Left hindlimb (tissue), 1 donor: ENCODE measurements at regions not wholly inside any gene's neighbourhood (a gene's known extent, or its start where the extent isn't known, plus 50 kb on each side); places are given as distances from the start of the nearest gene placed in this dataset.

Source experiments
- DNase-seq: peaks from one replicate; pipeline ENCODE4 v3.0.0-alpha.2; 2018

DNA sequence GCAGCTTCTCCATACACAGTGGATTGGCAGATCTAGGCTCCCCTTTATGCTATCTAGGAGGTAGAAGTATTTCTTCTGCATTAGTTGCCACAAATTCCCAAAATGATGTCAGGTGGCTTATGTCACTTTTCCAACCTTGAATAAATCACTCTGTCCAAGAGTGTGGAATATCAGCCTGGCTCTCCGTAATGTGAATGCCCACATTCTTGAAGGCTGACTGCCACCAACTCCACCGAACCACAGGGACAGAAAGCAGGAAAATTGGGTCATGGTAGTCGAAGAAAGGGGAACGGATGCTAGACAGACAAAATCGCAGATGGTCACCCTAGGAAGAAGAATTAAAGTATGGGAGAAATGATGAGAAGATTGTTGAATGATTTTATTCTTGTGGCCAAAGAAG lies 624.9 kb upstream of the CDH2 start:
- no peak for DNase-seq

DNA sequence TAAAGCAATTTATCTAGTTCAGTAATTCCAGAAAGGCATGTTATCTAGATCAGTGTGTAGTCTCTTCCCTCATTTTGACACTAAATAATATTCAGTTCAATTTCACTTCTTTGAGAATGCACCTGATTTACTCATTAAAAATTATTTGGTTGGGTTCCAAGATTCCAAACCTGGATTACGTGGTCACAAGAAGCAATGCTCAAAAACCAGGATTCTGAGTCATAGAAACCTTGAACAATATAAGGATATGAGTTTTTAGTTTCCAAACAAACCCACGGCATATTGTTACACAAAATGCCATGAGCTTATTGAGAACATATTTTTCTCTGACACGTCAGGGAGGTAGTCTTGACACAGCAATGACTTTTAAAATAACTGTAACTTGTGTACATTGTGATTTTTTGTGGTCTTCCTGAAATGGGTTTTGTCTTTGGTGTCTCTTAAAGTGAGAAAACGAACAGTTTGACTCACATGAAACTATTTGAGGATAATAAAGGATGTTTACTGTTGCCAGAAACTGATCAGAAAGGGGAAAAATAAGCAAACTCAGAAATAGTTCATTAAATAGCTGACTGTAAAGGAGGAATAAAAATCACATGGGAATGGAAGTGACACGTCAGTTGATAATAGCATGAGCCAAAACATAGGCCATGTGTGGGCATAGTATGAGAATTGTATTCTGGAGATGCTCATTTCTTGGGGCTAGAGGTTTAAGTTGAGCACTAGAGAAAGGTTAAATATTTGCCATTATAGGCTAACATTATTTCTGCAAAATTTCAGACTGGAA lies 617.7 kb upstream of the CDH2 start:
- DNase-seq, result no peak

DNA sequence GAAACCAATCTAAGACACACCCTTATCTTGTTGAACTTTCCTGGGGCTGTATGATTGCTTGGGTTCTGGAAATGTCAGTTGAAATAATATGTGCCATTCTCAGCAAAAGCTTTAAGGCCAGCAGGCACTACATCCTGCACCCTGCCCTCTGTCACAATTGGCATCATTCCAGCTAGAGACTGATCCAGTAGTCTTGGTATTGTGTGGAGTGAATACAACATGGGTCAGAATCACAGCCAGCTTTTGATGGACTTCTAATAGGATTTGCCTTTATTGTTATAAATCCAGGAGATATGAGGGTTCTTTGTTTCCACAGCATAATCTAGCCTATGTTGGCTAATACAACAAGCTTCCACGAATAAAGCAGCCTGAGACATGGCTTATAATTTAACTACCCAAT lies 617.0 kb upstream of the CDH2 start:
- DNase-seq, result no peak

DNA sequence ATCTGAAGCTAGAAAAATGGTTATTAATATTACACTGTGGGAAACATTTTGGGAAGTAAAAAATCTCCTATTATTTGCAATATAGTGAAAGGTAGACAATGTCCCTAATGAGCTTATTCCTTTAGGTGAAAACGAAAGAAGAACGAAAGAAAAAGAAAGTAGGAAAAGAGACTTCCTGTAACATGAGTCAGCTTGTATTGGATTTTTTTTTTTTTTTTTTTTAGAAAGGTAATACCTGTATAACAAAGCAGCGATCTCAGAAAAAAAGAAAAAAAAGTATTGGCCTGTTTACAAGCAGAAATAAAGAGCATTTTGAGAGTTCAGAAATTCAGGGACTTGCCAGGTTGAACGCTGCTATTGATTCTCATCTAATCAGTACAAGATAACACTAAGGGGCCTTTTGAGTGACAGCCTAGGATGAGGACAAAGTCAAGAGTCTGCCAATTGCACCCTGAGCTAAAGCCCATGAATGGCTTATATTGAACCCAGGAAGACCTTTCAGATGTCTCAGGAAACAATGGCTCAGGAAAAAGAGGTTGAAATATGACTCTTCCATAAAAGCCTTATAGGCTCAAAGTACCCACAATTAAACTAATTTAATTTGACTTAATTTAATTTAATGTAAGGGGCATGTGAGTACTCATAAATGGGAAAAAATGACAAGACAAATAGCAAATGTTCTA lies 615.6 kb upstream of the CDH2 start:
- no peak for DNase-seq

DNA sequence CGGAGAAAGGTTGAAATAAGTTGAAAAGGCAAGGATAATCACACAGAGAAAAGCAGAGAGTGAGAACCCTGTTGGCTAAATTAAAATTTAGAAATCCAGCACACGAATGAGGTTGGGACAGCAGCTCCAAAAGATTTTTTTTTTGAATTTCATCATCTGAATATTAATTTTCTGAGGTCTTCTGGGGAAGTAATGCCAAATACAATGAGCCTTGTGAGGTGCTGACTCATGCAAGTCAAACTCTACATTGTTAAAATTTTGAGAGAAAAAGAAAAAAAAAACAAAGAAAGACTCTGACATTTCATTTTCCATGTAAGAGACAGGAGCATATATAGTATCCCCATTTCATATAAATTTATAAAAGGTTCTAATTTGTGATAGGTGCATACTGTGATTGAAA lies 614.2 kb upstream of the CDH2 start:
- DNase-seq, result no peak

DNA sequence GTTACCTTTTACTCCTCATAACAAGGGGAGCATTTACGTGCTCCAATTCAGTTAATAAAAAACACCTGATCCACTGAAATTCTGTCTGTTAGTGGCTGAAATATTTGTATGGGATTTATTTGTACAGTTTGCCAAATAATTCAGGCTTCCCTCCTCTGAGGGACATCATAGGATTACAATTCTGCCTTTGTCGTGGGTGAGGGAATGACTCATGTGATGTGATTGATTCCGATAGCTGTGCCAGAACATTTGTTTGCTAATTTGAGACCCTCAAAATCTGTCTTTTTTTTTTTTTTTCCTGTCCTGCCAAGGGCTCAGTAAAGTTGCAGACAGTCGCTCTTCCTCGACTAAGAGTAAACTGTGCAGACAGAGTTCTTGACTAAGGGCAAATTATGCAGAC lies 612.6 kb upstream of the CDH2 start:
- DNase-seq, result no peak

DNA sequence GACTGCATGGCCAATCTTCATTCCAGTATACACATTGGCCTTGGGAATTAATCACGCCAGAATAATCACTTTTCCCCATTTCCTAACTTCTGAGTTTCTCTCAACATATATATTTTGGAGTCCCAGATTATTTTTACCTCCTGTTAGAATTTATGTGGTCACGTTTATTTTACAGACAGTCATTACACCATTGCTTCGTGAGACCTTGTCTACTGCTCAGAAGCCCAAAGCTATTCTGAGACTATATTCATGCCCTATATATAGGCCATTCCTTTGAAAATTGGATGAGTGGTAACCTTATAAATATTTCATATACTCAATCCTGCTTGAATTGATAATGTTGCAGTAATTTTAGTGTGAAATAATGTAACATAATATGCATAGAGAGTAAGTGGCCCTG lies 610.0 kb upstream of the CDH2 start:
- no peak for DNase-seq

DNA sequence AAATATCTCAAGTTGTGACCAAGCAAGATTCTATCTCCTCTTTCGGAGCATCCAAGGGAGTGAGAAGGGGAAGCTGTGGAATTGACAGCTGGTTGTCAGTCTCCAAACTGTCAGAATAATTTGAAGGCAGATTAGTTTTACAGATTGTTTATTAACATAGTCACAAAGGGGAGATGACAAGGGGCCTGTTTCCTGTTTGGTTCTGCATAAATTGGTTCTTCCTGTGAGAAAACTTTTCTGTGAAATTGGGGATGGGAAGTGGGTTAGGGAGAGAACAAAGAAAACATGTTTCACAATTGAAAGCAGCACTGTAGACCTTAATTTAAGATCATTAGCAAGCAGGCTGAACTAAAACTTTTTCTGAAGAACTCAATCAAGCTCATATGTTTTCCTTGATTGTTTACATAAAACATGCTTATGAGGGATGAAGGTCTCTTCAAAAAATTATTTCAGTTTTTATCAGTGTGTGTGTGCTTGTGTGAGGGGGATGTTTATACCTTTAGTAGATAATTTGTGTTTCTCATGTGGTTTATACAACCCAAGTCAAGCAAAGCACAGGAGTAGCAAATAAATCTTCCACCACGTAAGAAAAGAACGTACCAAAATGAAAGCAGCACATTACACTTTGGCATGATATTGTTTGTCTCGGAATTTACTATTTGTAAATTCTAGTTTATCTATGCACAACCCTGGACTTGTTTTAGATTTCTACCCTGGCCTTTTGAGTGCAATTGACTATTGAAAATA lies 604.9 kb upstream of the CDH2 start:
- no peak for DNase-seq

DNA sequence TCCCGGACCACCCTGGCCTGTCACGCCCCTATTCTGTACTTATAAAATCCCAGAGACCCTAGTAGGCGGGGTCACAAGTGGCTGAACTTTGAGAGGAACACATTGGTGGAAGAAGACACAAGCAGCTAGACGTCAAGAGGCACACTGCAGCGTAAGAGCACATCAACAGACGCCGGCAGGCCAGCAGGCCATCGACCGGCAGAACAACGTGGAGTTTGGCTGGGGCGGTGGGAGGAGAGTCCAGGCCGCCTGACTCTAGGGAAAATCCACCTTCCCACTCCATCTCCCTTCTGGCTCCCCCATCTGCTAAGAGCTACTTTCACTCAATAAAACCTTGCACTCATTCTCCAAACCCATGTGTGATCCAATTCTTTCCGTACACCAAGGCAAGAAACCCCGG lies 601.8 kb upstream of the CDH2 start:
- no peak for DNase-seq

DNA sequence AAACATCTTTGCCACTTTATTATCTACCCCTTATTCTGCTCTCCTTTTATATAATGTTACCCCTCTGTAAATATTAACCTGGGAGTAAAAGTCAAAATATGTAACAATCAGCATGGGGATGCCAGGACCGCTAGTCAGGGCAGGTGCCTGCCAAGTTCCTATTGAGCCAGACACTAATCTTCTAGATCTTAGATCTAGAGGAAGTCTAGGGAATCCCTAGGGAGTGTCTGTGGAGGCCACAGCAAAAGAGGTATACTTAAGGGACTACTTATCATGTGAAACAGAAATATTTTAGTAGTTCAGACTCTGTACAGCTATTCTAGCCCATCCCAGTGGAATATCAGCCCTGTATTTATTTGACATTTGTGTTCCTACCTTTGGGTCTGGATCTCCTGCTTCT lies 600.8 kb upstream of the CDH2 start:
- DNase-seq, result no peak

DNA sequence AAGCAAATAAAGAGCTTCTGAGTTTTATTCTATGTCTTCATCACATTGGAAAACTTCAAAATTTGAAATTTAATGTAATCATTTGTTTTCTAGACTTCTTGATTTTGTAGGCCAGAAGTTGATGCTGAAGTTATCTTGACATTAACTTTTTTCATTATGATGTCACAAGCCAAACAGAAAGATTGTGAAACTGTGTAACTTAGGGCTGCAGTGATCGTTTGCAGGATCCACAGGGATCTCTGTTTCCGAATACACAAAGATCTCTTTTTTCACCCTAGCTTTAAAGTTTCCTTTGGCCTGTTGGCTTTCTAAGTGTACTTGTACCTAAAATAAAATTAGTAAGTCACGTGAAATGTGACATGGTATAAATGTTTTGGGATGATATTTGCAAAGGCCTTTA lies 594.9 kb upstream of the CDH2 start:
- DNase-seq, result no peak

DNA sequence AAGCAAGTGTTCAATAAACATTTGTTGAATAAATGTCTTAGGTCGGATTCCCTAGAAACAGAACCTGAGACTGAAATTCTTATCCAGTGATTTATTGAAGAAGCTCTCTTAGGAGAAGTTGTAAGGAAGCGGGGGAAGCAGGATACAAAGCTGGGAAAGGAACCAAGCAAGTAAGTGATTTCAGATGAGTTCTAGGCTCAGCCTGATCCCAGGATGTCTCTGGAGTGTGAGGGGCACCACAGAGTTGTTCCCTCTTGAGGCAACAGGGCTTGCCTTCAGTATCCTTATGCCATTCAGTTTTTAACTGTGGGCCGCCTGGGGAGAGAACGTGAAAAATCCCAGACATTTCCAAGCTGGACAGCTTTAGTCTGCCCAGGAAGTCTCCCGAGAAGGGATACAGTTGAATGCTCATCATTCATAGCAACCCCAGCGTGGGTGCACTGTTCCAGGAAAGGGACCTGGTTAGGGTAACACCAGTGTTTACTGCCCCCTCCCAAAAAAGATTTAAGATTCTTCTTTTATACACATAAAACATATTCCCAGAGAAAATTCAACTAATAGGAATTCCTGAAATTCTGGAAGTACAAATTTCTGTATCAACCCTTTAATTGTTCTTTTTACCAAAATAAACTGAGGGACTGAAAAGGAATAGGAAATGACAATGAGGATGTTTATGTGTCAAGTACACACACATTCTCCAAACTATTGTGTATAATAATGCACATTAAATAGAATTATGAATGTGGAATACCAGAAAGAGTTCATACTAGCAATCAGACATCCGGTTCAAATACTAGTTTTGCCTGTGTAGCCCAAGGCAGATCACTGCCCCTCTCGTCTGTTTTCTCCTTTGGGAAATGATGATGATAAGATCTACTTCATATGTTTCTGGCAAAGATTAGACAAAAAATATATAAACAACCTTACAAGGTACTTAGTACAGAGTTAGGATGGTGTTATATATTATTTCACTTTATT lies 592.1 kb upstream of the CDH2 start:
- DNase-seq, result no peak

DNA sequence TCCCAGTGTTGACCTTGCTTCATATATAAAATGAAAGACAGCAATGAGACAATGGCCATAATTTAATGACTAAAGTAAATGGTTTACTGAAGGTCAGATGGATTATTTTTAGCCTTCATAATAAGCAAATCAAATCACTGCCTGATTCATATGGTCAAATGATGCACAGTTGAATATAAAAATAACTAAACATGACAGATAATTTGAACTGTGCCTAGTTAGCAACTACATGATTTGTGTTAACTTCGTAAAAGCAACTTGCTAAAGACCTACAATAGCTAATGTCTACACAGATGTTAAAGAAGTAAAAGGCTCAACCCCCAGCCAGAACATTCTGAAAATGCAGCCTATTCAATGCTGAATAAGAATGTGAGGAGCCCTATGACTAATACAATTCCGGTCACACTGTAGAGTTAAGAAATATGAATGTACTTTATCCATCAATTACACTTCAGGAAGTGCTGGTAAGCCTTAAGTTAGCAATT lies 590.8 kb upstream of the CDH2 start:
- DNase-seq, result no peak

DNA sequence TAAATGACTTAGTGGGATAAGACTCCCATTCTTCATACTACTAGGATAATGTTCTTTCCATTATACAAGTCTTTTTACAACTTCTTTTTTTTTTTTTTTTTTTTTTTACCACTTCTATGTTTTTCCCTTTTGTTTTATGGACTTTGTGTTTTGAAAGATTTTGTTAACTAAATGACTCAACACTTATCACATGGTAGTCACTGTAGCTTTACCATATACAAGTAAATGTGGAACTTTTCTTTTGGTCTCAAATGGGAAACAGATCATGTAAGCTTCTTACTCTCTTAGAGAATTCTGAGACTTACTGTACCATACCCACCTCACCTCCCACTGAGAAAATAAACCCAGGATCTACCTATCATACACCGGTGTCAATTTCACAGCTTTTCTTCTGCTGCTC lies 590.3 kb upstream of the CDH2 start:
- DNase-seq, result no peak

DNA sequence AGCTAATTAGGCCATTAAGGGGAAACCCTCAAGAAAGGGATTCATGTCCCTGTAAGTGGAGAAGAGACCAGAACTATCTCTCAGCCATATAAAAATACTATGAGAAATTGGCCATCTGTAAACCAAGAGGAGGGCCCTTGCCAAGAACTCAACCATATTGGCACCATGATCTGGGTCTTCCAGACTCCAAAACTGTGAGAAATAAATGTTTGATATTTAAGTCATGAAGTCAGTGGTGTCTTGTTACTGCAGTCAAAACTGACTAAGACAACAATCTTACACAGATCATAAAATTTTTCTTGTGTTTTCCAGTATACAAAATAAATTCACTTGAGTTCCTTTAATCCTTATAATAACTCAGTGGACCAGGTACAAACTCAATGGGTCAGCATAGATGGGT lies 589.8 kb upstream of the CDH2 start:
- DNase-seq, result no peak

DNA sequence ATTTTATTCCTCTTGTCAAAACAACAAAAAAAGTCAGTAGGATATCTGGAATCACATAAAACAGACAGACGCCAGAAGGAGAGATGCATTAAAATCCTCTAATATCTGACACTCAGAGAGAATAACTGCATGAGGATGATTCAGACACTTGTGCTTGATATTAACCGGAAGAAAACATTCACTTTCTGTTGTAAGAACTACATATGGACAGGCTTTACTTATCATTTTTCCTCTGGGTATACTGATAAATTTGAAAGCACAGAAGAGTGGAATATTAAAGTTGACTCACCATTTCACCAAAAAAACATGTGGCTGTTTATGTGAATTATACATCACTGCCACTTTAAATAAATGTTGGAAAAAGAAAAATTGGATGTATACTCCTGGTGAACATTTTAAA lies 589.1 kb upstream of the CDH2 start:
- DNase-seq, result no peak

DNA sequence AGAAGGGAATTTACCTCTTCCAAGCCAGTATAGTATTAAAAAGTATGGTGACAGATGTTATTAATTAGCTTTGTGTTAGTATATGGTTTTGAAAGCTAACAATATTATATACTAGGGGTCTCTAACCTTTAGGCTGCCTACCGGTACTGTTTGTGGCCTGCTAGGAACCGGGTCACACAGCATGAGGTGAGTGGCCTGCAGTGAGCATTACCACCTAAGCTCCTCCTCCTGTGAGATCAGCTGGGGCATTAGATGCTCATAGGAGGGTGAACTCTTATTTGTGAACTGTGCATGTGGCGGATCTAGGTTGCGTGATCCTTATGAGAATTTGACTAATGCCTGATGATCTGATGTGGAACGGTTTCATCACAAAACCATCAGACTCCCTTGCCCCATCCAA lies 583.4 kb upstream of the CDH2 start:
- no peak for DNase-seq

DNA sequence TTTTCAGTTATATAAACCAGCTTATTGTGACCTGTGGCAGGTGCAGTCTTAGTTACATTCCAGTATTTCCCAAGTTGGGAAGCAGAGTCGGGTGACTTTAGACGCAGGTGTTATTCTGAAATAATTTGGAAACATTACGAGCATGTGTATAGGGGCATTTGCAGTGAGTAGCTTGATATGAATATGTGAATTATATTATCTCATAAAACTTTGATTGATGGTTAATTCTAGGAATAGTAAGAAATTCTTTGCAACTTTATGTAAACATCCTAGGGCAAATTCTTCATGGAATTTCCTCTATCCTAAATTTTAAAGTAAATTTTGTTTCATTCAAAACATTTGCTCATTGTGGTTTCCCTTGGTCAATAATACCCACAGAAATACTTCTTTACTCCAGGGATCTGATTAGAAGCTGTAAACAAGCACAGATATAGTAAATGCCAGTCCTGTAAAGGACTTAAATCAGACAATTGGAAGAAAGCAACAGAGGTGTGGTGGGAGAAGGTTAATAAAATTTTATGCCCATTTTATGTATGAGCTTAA lies 580.6 kb upstream of the CDH2 start:
- no peak for DNase-seq

DNA sequence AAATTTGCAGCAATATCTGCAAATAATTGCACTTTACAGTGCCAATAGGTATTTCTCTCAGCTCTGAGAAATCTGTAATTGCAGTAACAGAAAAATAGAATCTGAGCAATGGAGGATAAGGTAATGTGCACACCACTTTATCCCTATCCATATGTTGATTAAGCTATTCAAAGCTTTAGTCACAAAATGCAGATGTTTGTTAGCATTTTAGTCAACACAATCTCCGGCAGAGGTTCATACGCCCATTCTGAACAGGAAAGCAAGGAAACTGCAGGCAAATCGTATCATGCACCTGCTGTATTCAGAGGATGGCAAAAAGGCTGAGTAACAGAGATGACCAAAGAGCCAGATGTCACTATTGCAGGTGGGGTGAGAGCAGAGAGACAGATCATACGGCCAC lies 566.2 kb upstream of the CDH2 start:
- no peak for DNase-seq

DNA sequence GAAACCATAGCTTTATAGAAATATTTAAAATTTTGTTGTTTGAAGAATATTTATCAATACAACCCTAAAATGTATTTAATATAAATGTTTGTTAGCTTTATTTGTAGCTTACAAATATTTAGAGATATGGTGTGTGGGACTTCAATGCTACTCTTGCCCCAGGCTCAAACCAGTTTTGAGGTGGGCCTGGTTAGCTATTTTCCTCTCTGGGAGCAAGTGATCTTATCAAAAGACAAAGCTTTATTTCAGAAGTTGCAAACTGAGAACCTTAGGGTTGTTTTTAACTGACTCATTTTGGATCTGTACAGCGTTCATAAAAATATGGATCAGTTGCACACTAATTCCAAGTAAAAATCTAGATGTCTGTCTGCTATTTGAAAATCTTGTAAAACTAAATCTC lies 563.6 kb upstream of the CDH2 start:
- no peak for DNase-seq

DNA sequence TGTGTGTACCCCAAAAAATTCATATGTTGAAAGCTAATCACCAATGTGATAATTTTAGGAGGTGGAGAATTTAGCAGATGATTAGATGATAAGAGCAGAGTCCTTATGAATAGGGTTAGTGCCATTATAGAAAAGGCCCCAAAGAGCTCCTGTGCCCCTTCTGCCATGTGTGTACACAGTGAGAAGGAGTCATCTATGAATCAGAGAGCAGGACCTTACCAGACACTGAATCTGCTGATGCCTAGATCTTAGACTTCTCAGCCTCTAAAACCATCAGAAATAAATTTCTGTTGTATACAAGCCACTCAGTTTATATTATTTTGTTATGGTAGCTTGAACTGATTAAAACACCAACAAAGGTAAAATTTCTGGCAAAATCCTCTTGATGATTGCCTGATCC lies 560.0 kb upstream of the CDH2 start:
- DNase-seq, result no peak

DNA sequence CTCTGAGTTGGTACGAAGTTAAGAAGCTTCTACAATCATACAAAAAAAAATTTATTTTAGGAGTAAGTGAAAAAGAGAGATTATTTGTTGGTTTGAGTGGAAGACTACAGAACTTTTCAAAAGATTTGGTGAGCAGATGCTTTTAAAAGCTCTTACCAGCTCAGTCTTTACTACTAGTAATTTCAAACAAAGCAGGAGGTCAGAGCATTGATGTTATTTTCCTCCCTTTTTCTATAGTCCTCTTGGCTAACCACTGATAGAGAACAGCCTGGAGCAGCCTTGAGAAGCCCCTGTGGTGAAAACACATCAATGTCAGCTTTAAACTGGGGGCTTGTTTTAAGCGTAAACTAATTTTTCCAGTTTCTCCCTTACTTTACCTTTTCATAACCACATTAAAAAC lies 559.3 kb upstream of the CDH2 start:
- DNase-seq, result no peak

DNA sequence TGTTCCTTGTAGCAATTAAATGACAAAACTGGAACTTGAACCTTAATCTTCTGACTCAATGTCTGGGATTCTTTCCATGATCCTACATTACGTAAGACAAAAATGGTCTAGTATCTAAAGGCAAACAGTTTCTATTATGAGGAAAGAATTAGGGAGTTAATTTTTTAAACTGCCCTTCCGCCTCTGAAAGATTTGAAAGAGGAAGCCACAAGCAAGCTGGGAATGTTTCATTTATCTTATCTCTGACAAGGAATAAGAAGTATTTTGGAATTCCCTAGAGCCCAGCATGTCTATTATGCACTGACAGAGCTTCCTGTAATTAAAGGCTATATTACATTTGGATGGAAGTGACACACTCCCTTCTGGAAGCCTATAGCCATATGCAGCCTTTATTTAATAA lies 558.8 kb upstream of the CDH2 start:
- DNase-seq, result no peak
